ENCODE measurements at regions not wholly inside any gene's neighbourhood (a gene's known extent, or its start where the extent isn't known, plus 50 kb on each side); places are given as distances from the start of the nearest gene placed in this dataset.

DNA sequence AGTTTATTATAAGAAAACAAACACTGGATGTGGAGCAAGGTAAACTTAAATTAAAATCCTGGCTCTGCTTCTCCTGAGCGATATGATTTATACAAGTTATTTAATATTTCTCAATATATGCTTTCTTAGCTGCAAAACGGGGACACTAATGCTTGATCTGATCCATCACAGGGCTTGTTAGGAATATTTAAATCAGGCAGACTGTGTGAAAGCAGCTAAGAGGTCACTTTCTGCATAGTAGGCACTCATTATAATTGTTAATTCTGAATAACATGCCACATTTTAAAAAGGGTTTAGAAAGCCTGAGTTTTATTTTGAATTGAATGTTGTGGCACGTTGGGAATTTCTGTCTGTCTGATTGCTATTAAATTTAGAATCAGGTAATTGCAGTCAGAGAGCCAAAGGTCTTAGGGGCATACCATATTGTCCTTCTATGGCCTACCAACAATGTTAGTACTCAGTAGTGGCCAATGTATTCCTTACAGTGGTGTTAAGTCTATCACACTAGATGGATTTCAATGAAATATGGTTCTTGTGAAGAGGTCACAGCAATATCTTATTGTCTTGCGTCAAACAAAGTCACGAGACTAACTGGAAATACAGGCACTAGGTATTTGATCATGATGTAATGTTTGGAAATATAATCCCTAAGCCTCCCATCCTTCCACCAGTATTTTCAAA lies 890.0 kb upstream of the CDH8 start:
- TF ChIP-seq, protein P1, sequence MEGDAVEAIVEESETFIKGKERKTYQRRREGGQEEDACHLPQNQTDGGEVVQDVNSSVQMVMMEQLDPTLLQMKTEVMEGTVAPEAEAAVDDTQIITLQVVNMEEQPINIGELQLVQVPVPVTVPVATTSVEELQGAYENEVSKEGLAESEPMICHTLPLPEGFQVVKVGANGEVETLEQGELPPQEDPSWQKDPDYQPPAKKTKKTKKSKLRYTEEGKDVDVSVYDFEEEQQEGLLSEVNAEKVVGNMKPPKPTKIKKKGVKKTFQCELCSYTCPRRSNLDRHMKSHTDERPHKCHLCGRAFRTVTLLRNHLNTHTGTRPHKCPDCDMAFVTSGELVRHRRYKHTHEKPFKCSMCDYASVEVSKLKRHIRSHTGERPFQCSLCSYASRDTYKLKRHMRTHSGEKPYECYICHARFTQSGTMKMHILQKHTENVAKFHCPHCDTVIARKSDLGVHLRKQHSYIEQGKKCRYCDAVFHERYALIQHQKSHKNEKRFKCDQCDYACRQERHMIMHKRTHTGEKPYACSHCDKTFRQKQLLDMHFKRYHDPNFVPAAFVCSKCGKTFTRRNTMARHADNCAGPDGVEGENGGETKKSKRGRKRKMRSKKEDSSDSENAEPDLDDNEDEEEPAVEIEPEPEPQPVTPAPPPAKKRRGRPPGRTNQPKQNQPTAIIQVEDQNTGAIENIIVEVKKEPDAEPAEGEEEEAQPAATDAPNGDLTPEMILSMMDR (IDR thresholded peaks at IDR 0.05; ENCODE audit: insufficient read depth, low read length): no peak
- TF ChIP-seq POLR2AphosphoS5 (IDR thresholded peaks at IDR 0.05; ENCODE audit: low read depth) (no peak), GABPA (IDR thresholded peaks at IDR 0.05; ENCODE audit: low read depth) (no peak)
- TF ChIP-seq, protein P2, sequence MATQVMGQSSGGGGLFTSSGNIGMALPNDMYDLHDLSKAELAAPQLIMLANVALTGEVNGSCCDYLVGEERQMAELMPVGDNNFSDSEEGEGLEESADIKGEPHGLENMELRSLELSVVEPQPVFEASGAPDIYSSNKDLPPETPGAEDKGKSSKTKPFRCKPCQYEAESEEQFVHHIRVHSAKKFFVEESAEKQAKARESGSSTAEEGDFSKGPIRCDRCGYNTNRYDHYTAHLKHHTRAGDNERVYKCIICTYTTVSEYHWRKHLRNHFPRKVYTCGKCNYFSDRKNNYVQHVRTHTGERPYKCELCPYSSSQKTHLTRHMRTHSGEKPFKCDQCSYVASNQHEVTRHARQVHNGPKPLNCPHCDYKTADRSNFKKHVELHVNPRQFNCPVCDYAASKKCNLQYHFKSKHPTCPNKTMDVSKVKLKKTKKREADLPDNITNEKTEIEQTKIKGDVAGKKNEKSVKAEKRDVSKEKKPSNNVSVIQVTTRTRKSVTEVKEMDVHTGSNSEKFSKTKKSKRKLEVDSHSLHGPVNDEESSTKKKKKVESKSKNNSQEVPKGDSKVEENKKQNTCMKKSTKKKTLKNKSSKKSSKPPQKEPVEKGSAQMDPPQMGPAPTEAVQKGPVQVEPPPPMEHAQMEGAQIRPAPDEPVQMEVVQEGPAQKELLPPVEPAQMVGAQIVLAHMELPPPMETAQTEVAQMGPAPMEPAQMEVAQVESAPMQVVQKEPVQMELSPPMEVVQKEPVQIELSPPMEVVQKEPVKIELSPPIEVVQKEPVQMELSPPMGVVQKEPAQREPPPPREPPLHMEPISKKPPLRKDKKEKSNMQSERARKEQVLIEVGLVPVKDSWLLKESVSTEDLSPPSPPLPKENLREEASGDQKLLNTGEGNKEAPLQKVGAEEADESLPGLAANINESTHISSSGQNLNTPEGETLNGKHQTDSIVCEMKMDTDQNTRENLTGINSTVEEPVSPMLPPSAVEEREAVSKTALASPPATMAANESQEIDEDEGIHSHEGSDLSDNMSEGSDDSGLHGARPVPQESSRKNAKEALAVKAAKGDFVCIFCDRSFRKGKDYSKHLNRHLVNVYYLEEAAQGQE (IDR thresholded peaks at IDR 0.05; ENCODE audit: insufficient replicate concordance, low read depth): no peak

All from HL-60 (cell line).